ENCODE measurements at regions not wholly inside any gene's neighbourhood (a gene's known extent, or its start where the extent isn't known, plus 50 kb on each side); places are given as distances from the start of the nearest gene placed in this dataset.

DNA sequence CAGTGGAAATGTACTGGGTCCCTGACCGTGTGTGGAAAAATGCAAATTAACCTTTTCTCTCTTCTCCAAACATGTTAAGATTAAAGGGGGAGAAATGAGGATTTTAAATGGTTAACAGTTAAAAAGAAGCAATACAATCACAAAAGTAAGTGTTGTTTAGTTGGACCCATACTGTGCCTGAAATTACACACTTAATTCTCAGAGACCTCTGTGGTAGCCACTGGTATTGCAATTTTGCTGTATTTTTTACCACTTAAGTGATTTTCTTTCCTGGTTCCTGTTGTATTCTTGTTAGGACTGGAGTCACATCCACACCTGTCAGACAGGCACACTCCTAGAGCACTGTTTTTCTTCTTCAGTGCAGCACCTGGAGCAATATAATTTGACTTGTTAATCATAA is 179.6 kb upstream of the PDGFD start:
- Histone ChIP-seq H3K9me2 (ENCODE audit: insufficient read depth, low read length) (no peaks in the 10 kb centered on the region), H3K9me3 (ENCODE audit: low read length) (no peaks in the 10 kb centered on the region), H3K4me2 (ENCODE audit: low read length) (no peak overlapping the region), H3K27ac (ENCODE audit: low read depth, low read length, poor library complexity, severe bottlenecking) (no peak overlapping the region), H2AFZ (ENCODE audit: low read length) (no peak overlapping the region), H3K4me1 (ENCODE audit: insufficient read depth, low read length, poor library complexity, severe bottlenecking) (no peaks in the 10 kb centered on the region), H3K79me2 (ENCODE audit: insufficient read depth, low read depth, low read length) (no peaks in the 10 kb centered on the region), H4K20me1 (ENCODE audit: insufficient read depth, low read length) (no peaks in the 10 kb centered on the region), H3K4me3 (ENCODE audit: low read depth, low read length, poor library complexity, severe bottlenecking) (no peak overlapping the region), H3K36me3 (ENCODE audit: insufficient read depth, low read length) (no peaks in the 10 kb centered on the region)
- POLR2A ChIA-PET = no interaction called here
- CTCF ChIA-PET (ENCODE audit: unreplicated experiment) = no interaction called here
- TF ChIP-seq, protein P1, sequence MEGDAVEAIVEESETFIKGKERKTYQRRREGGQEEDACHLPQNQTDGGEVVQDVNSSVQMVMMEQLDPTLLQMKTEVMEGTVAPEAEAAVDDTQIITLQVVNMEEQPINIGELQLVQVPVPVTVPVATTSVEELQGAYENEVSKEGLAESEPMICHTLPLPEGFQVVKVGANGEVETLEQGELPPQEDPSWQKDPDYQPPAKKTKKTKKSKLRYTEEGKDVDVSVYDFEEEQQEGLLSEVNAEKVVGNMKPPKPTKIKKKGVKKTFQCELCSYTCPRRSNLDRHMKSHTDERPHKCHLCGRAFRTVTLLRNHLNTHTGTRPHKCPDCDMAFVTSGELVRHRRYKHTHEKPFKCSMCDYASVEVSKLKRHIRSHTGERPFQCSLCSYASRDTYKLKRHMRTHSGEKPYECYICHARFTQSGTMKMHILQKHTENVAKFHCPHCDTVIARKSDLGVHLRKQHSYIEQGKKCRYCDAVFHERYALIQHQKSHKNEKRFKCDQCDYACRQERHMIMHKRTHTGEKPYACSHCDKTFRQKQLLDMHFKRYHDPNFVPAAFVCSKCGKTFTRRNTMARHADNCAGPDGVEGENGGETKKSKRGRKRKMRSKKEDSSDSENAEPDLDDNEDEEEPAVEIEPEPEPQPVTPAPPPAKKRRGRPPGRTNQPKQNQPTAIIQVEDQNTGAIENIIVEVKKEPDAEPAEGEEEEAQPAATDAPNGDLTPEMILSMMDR (conservative IDR thresholded peaks at IDR 0.05; ENCODE audit: low read length) = peak; percentile 57; the same call in 1 of the 2 replicates
- no peak for TF ChIP-seq EZH2phosphoT487 (IDR thresholded peaks at IDR 0.05; ENCODE audit: borderline replicate concordance, low read depth, low read length)
- intact Hi-C loops (cut with micrococcal nuclease; ENCODE audit: unreplicated experiment) = no loop called here
- peak; percentile 5 for DNase-seq (ENCODE audit: low spot score)
- no TSS peak for BruUV-seq (replicated peaks)

DNA sequence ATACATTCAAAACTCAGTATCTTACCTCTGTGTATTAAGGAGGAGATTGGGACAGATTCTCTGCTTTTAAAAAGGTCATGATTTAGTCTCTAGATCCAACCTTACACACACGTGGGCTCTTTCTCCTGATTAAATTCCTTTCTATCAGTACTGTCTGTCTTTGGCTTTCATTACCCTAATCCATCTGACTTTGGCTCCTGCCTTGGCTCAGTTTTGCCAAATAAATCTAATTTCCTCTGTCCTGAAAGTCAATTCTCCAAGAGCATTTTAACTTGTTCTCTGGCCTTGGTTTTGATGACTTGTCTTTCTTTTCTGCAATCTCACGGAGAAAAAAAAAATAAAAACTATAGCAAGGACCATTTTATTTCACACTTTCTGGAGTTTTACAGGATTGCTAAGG is 176.6 kb upstream of the PDGFD start:
- no peak overlapping the region for H3K4me2 ChIP-seq (ENCODE audit: low read length)
- H3K4me1 ChIP-seq (ENCODE audit: insufficient read depth, low read length, poor library complexity, severe bottlenecking) = no peaks in the 10 kb centered on the region
- POLR2A ChIA-PET = no interaction called here
- H3K9me2 ChIP-seq (ENCODE audit: insufficient read depth, low read length) = no peaks in the 10 kb centered on the region
- no peak overlapping the region for H3K27ac ChIP-seq (ENCODE audit: low read depth, low read length, poor library complexity, severe bottlenecking)
- no peaks in the 10 kb centered on the region for H3K79me2 ChIP-seq (ENCODE audit: insufficient read depth, low read depth, low read length)
- CTCF ChIA-PET (ENCODE audit: unreplicated experiment) = no interaction called here
- no TSS peak for BruUV-seq (replicated peaks)
- TF ChIP-seq, protein P1 (conservative IDR thresholded peaks at IDR 0.05; ENCODE audit: low read length) = no peak
- TF ChIP-seq EZH2phosphoT487 (IDR thresholded peaks at IDR 0.05; ENCODE audit: borderline replicate concordance, low read depth, low read length) = no peak
- no peak overlapping the region for H2AFZ ChIP-seq (ENCODE audit: low read length)
- no peak overlapping the region for H3K4me3 ChIP-seq (ENCODE audit: low read depth, low read length, poor library complexity, severe bottlenecking)
- no peaks in the 10 kb centered on the region for H4K20me1 ChIP-seq (ENCODE audit: insufficient read depth, low read length)
- DNase-seq (ENCODE audit: low spot score) = no peak
- no peaks in the 10 kb centered on the region for H3K9me3 ChIP-seq (ENCODE audit: low read length)
- intact Hi-C loops (cut with micrococcal nuclease; ENCODE audit: unreplicated experiment) = no loop called here
- H3K36me3 ChIP-seq (ENCODE audit: insufficient read depth, low read length) = no peaks in the 10 kb centered on the region

DNA sequence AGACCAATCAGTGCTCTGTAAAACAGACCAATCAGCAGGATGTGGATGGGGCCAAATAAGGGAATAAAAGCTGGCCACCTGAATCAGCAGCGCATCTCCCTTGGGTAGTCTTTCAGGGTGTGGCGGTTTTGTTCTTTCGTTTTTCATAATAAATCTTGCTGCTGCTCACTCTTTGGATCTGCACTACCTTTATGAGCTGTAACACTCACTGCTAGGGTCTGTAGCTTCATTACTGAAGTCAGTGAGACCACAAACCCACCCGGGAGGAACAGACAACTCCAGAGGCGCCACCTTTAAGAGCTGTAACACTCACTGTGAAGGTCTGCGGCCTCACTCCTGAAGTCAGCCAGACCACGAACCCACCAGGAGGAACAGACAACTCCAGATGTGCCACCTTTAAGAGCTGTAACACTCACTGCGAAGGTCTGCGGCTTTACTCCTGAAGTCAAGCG is 175.5 kb upstream of the PDGFD start:
- no peaks in the 10 kb centered on the region for H4K20me1 ChIP-seq (ENCODE audit: insufficient read depth, low read length)
- intact Hi-C loops (cut with micrococcal nuclease; ENCODE audit: unreplicated experiment) = no loop called here
- ChIA-PET POLR2A (no interaction called here), CTCF (ENCODE audit: unreplicated experiment) (no interaction called here)
- H3K9me3 ChIP-seq (ENCODE audit: low read length) = no peaks in the 10 kb centered on the region
- H3K36me3 ChIP-seq (ENCODE audit: insufficient read depth, low read length) = no peaks in the 10 kb centered on the region
- no peaks in the 10 kb centered on the region for H3K4me1 ChIP-seq (ENCODE audit: insufficient read depth, low read length, poor library complexity, severe bottlenecking)
- BruUV-seq (replicated peaks) = no TSS peak
- no peak overlapping the region for H3K4me2 ChIP-seq (ENCODE audit: low read length)
- no peak for DNase-seq (ENCODE audit: low spot score)
- H3K27ac ChIP-seq (ENCODE audit: low read depth, low read length, poor library complexity, severe bottlenecking) = no peak overlapping the region
- H2AFZ ChIP-seq (ENCODE audit: low read length) = no peak overlapping the region
- TF ChIP-seq, protein P1 (conservative IDR thresholded peaks at IDR 0.05; ENCODE audit: low read length) = no peak
- TF ChIP-seq EZH2phosphoT487 (IDR thresholded peaks at IDR 0.05; ENCODE audit: borderline replicate concordance, low read depth, low read length) = no peak
- H3K79me2 ChIP-seq (ENCODE audit: insufficient read depth, low read depth, low read length) = no peaks in the 10 kb centered on the region
- H3K4me3 ChIP-seq (ENCODE audit: low read depth, low read length, poor library complexity, severe bottlenecking) = no peak overlapping the region
- no peaks in the 10 kb centered on the region for H3K9me2 ChIP-seq (ENCODE audit: insufficient read depth, low read length)
